ENCODE measurements at regions not wholly inside any gene's neighbourhood (a gene's known extent, or its start where the extent isn't known, plus 50 kb on each side); places are given as distances from the start of the nearest gene placed in this dataset.
"Not testable (repeated sequence)": the region's sequence is repeated elsewhere in the genome, so short reads cannot be mapped to it uniquely, and the experiment has no call there.

GRCh38 chr13:70518081-70518480 lies 409.8 kb upstream of the KLHL1 start:
- no peak for DNase-seq (ENCODE audit: low read depth in 3 of 3)

GRCh38 chr13:70516226-70516625 lies 408.0 kb upstream of the KLHL1 start:
- no peak for DNase-seq (ENCODE audit: low read depth in 3 of 3)

GRCh38 chr13:70511861-70512417 lies 403.7 kb upstream of the KLHL1 start:
- not testable (repeated sequence) for DNase-seq (ENCODE audit: low read depth in 3 of 3)

GRCh38 chr13:70505809-70506208 lies 397.6 kb upstream of the KLHL1 start:
- no peak for DNase-seq (ENCODE audit: low read depth in 3 of 3)

- DNase-seq (ENCODE audit: low read depth in 3 of 3) = no peak
Observed at GRCh38 chr13:70502944-70503343, 394.7 kb upstream of the KLHL1 start.

- DNase-seq (ENCODE audit: low read depth in 3 of 3) = no peak
Observed at GRCh38 chr13:70490320-70490935, 382.2 kb upstream of the KLHL1 start.

GRCh38 chr13:70484931-70485330 lies 376.7 kb upstream of the KLHL1 start:
- no peak for DNase-seq (ENCODE audit: low read depth in 3 of 3)

- no peak for DNase-seq (ENCODE audit: low read depth in 3 of 3)
Observed at GRCh38 chr13:70483599-70484276, 375.5 kb upstream of the KLHL1 start.

- DNase-seq (ENCODE audit: low read depth in 3 of 3) = no peak
Observed at GRCh38 chr13:70473907-70474306, 365.7 kb upstream of the KLHL1 start.

GRCh38 chr13:70469077-70469476 lies 360.8 kb upstream of the KLHL1 start:
- DNase-seq (ENCODE audit: low read depth in 3 of 3) = no peak

- DNase-seq (ENCODE audit: low read depth in 3 of 3) = no peak
Observed at GRCh38 chr13:70457474-70457873, 349.2 kb upstream of the KLHL1 start.

- no peak for DNase-seq (ENCODE audit: low read depth in 3 of 3)
Observed at GRCh38 chr13:70448820-70449219, 340.6 kb upstream of the KLHL1 start.

- no peak for DNase-seq (ENCODE audit: low read depth in 3 of 3)
Observed at GRCh38 chr13:70432276-70432805, 324.1 kb upstream of the KLHL1 start.

GRCh38 chr13:70430256-70430655 lies 322.0 kb upstream of the KLHL1 start:
- no peak for DNase-seq (ENCODE audit: low read depth in 3 of 3)

GRCh38 chr13:70424928-70425327 lies 316.7 kb upstream of the KLHL1 start:
- no peak for DNase-seq (ENCODE audit: low read depth in 3 of 3)

GRCh38 chr13:70424428-70424827 lies 316.2 kb upstream of the KLHL1 start:
- DNase-seq (ENCODE audit: low read depth in 3 of 3) = no peak

GRCh38 chr13:70415136-70415535 lies 306.9 kb upstream of the KLHL1 start:
- DNase-seq (ENCODE audit: low read depth in 3 of 3) = no peak

- no peak for DNase-seq (ENCODE audit: low read depth in 3 of 3)
Observed at GRCh38 chr13:70408865-70409264, 300.6 kb upstream of the KLHL1 start.

- DNase-seq (ENCODE audit: low read depth in 3 of 3) = no peak
Observed at GRCh38 chr13:70407486-70407885, 299.2 kb upstream of the KLHL1 start.

- no peak for DNase-seq (ENCODE audit: low read depth in 3 of 3)
Observed at GRCh38 chr13:70405266-70405665, 297.0 kb upstream of the KLHL1 start.

GRCh38 chr13:70394031-70394548 lies 285.8 kb upstream of the KLHL1 start:
- DNase-seq (ENCODE audit: low read depth in 3 of 3) = no peak

- DNase-seq (ENCODE audit: low read depth in 3 of 3) = no peak
Observed at GRCh38 chr13:70391678-70392077, 283.4 kb upstream of the KLHL1 start.

- DNase-seq (ENCODE audit: low read depth in 3 of 3) = no peak
Observed at GRCh38 chr13:70390968-70391367, 282.7 kb upstream of the KLHL1 start.

Data from stimulated activated CD4-positive, alpha-beta T cell treated with anti-CD3 and anti-CD28 coated beads, TNF-alpha, amount 100 ng/mL, for 48 hours (primary cell).